ENCODE measurements at regions not wholly inside any gene's neighbourhood (a gene's known extent, or its start where the extent isn't known, plus 50 kb on each side); places are given as distances from the start of the nearest gene placed in this dataset.

DNA sequence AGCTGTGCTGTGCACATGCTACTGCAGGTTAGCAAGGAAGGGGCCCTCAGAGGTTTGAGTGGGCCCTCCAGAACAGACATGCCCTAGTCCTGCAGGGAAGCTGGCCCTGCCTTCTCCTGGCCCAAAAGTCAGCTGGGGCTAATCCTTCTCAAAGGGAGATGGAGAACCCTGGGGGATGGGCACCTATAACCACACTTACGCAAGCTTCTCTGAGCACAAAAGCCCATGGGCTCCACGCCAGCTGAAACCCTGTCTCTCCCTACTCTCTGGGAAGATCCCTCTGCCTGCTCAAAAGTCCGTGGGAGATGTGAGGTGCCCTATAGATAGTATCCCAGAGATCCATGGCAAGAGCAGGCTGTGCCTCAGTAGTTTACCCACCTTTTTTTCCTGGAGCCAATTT, 58.9 kb upstream of the DKK2 start:
- intact Hi-C loops (cut with DNase I; ENCODE audit: low total_unique reads) = no loop called here
- Histone ChIP-seq H3K27ac (no peak overlapping the region), H3K4me3 (no peak overlapping the region), H3K9me3 (no peaks in the 10 kb centered on the region), H3K4me1 (no peaks in the 10 kb centered on the region), H3K27me3 (replicated peaks in 1 of 7) (no peaks in the 10 kb centered on the region), H3K36me3 (no peaks in the 10 kb centered on the region)
- peak; percentile 23 for DNase-seq
- WGBS, 5 donors = 60 to 80% (median 71%) methylated on average over 1 to 3 of the region's 3 CpGs
- no peak for TF ChIP-seq POLR2AphosphoS5 (IDR thresholded peaks at IDR 0.05)
- no peak for TF ChIP-seq POLR2A (IDR thresholded peaks at IDR 0.05)
- no peak for TF ChIP-seq CTCF (IDR thresholded peaks at IDR 0.05 in 8 of 11, conservative IDR thresholded peaks at IDR 0.05 in 3 of 11)

GRCh38 chr4:107094332-107094731, 58.2 kb upstream of the DKK2 start:
- TF ChIP-seq POLR2A (IDR thresholded peaks at IDR 0.05) (no peak), CTCF (IDR thresholded peaks at IDR 0.05 in 8 of 11, conservative IDR thresholded peaks at IDR 0.05 in 3 of 11) (no peak), POLR2AphosphoS5 (IDR thresholded peaks at IDR 0.05) (no peak)
- Histone ChIP-seq H3K27ac (no peak overlapping the region), H3K27me3 (replicated peaks in 1 of 7) (no peaks in the 10 kb centered on the region), H3K36me3 (no peaks in the 10 kb centered on the region), H3K4me1 (no peaks in the 10 kb centered on the region), H3K4me3 (no peak overlapping the region), H3K9me3 (no peaks in the 10 kb centered on the region)
- intact Hi-C loops (cut with DNase I; ENCODE audit: low total_unique reads) = no loop called here
- 78 to 93% (median 83%) methylated on average over 2 of the region's 2 CpGs for WGBS, 5 donors
- DNase-seq = peak; percentile 15

Small RNAs in the stretch of these regions (small RNA-seq; reads per million reads assigned to genes)
- gene RNU6-551P = 0 reads per million in 4 donors
